GM21723 (cell line): ENCODE measurements at regions not wholly inside any gene's neighbourhood (a gene's known extent, or its start where the extent isn't known, plus 50 kb on each side); places are given as distances from the start of the nearest gene placed in this dataset.

Experiments
- ATAC-seq: cut with Tn5 transposase; IDR thresholded peaks from one replicate; pipeline ENCODE4 v1.9.1; 2021; ENCODE audit warnings: mild to moderate bottlenecking, moderate library complexity; ENCODE audit not compliant: unreplicated experiment

- no peak for ATAC-seq
Measured at GRCh38 chr2:199707593-199708185, 143.3 kb downstream of the FTCDNL1 start.

GRCh38 chr2:199705538-199705937 is 145.5 kb downstream of the FTCDNL1 start:
- ATAC-seq: no peak

- no peak for ATAC-seq
Measured at GRCh38 chr2:199704358-199705238, 146.4 kb downstream of the FTCDNL1 start.

GRCh38 chr2:199703199-199703598 is 147.8 kb downstream of the FTCDNL1 start:
- no peak for ATAC-seq

- no peak for ATAC-seq
Measured at GRCh38 chr2:199697469-199697868, 153.5 kb downstream of the FTCDNL1 start.

- no peak for ATAC-seq
Measured at GRCh38 chr2:199696048-199696447, 154.9 kb downstream of the FTCDNL1 start.

GRCh38 chr2:199693861-199694260 is 157.1 kb downstream of the FTCDNL1 start:
- no peak for ATAC-seq

- ATAC-seq: no peak
Measured at GRCh38 chr2:199692489-199692888, 158.5 kb downstream of the FTCDNL1 start.

- ATAC-seq: no peak
Measured at GRCh38 chr2:199690225-199690624, 160.8 kb downstream of the FTCDNL1 start.

GRCh38 chr2:199685669-199686068 is 165.3 kb downstream of the FTCDNL1 start:
- no peak for ATAC-seq

GRCh38 chr2:199684832-199685231 is 166.2 kb downstream of the FTCDNL1 start:
- no peak for ATAC-seq

- no peak for ATAC-seq
Measured at GRCh38 chr2:199684168-199684567, 166.8 kb downstream of the FTCDNL1 start.

- ATAC-seq: no peak
Measured at GRCh38 chr2:199682001-199682400, 169.0 kb downstream of the FTCDNL1 start.

GRCh38 chr2:199680482-199680881 is 170.5 kb downstream of the FTCDNL1 start:
- ATAC-seq: no peak

GRCh38 chr2:199679883-199680282 is 171.1 kb downstream of the FTCDNL1 start:
- ATAC-seq: no peak

GRCh38 chr2:199677881-199678280 is 173.1 kb downstream of the FTCDNL1 start:
- no peak for ATAC-seq

GRCh38 chr2:199668645-199669044 is 182.3 kb downstream of the FTCDNL1 start:
- no peak for ATAC-seq

GRCh38 chr2:199663157-199663556 is 187.8 kb downstream of the FTCDNL1 start:
- ATAC-seq: peak; percentile 89

- ATAC-seq: no peak
Measured at GRCh38 chr2:199662255-199662654, 188.7 kb downstream of the FTCDNL1 start.

GRCh38 chr2:199660167-199660566 is 190.8 kb downstream of the FTCDNL1 start:
- no peak for ATAC-seq

- no peak for ATAC-seq
Measured at GRCh38 chr2:199659207-199659606, 191.8 kb downstream of the FTCDNL1 start.

GRCh38 chr2:199646439-199646838 is 188.7 kb upstream of the SATB2 start:
- ATAC-seq: peak; percentile 90
